HG02870 (cell line): ENCODE measurements at regions not wholly inside any gene's neighbourhood (a gene's known extent, or its start where the extent isn't known, plus 50 kb on each side); places are given as distances from the start of the nearest gene placed in this dataset.
"Not testable (repeated sequence)": the region's sequence is repeated elsewhere in the genome, so short reads cannot be mapped to it uniquely, and the experiment has no call there.

Source experiments
- ATAC-seq: cut with Tn5 transposase; IDR thresholded peaks from one replicate; pipeline ENCODE4 v1.9.1; 2021; ENCODE audit warnings: mild to moderate bottlenecking, moderate library complexity; ENCODE audit not compliant: unreplicated experiment

DNA sequence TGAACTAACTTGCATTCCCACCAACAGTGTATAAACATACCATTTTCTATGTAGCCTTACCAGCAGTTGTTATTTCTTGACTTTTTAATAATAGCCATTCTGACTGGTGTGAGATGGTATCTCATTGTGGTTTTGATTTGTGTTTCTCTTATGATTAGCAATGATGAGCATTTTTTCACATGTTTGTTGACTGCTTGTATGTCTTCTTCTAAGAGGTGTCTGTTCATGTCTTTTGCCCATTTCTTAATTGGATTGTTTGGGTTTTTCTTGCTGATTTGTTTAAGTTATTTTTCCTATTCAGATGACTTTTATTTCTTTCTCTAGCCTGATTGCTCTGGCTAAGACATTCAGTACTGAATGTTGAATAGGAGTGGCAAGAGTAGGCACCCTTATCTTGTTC lies 230.3 kb downstream of the DAD1 start:
- no peak for ATAC-seq

DNA sequence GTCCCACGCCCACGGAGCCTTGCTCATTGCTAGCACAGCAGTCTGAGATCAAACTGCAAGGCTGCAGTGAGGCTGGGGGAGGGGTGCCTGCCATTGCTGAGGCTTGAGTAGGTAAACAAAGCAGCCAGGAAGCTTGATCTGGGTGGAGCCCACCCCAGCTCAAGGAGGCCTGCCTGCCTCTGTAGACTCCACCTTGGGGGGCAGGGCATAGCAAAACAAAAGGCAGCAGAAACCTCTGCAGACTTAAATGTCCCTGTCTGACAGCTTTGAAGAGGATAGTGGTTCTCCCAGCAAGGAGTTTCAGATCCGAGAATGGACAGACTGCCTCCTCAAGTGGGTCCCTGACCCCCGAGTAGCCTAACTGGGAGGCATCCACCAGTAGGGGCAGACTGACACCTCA lies 239.7 kb downstream of the DAD1 start:
- not testable (repeated sequence) for ATAC-seq

DNA sequence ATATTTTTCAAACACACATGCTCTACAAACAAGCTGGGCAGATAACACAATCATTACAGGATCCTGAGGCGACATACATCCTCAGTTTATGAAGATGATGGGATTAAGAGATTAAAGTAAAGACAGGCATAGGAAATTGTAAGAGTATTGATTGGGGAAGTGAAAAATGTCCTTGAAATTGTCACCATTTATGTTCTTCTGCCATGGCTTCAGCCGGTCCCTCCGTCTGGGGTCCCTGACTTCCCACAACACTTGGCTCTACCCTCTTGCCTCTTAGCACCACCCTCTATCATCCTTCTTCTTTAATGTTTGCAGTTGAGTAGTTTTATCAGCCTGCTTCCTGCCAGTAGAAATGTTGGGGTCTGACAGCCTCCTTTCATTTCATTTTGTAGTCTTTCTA lies 244.4 kb downstream of the DAD1 start:
- ATAC-seq = no peak

DNA sequence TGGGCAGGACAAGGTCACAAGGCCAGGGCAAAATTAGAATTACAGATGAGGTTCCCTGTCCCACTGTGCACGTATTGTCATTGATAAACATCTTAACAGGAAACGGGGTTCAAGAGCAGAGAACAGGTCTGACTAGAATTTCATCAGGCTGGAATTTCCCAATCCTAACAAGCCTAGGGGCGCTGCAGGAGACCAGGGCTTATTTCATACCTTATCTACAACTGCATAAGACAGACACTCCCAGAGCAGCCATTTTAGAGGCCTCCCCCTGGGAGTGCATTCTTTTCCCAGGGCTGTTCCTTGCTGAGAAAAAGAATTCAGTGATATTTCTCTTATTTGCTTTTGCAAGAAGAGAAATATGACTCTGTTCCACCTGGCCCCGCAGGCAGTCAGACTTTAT lies 244.8 kb downstream of the DAD1 start:
- ATAC-seq = not testable (repeated sequence)

DNA sequence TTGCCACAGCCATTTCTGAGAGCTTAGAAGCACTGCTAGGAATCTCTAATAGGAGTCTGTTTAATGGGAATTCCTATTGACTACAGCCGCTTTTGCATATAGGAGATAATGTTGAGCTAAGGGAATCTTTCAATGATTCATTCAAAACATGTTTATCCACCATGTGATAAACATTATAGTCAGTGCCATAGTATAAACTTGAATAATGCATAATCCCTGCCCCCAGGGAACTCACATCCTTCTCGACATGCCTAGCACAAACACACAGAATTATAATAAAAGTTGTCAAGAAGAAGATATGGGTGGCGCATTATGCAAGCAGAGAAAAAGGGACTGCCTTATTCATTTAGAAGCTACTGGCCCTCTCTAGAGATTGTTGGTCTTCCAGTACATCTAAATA lies 248.0 kb downstream of the DAD1 start:
- no peak for ATAC-seq

DNA sequence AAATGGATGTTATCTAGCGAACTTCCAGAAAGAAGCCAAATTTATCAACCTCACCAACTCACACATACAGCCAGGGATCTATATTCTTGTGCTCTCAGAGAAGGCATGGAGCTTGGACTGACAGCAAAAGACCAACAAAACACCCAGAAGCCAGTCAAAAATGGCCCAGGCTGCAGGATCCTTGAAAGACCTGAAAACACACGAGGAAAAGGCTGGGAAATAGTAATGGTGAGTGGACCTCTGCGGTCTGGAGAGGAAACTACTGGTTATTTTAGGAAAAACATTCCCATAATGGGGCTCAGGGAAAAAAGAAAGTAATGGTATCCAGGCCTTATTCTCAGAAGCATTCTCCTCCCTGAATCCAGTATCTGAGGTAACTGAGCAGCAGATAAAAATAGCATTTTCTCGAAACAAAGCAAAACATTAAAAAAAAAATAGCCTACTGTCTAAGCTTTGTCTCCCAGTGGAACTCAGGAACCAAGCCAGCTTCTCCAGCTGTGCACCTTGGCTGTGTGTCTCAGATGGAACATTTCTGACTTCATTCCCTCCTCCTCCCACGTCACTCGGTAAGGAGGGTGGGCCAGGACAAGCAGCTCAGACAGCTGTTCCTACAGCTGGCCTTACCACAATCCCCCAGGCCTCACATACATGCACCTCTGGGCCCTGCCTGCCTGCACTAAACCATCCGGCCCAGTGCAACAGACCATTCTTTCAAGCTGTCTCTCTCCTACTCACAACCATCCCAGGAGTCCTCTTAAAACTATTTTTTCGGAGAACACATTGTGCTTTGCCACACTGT lies 249.9 kb downstream of the DAD1 start:
- no peak for ATAC-seq

DNA sequence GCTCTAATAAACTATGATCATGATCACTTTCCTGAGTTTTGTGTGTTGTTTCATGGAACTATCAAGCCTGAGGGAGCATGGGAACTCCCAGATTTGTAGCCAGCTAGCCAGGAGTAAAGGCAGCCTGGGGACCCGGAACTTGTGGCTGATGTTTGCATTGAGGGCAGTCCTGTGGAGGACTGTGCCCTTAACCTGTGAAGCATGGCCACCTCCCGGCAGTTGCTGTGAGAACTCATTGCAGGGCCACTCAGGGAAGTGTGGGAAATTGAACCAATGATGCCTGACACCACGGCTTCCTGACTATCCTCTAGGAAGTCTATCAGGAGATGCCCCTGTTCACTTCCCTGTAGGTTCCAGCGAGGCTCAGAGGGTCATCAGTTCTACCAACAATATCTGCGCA lies 250.6 kb downstream of the DAD1 start:
- no peak for ATAC-seq

DNA sequence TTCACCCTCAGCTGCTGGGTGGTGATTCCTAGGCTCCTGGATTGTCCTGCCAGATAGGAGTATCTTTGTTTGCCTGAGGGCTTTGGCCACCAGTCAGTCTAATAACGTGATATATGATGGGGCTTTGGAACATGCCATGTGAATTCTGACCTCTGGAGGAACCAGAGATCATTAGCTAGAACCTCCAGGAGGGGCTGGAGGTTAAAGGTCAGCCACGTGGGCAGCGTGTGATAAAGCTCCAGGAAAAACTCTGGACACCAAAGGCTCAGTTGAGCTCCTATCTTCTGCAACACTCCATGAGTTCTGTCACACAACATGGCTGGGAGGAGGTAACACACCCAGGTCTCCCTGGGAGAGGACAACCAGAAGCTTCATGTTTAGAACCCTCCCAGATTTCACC lies 251.1 kb downstream of the DAD1 start:
- ATAC-seq = no peak

DNA sequence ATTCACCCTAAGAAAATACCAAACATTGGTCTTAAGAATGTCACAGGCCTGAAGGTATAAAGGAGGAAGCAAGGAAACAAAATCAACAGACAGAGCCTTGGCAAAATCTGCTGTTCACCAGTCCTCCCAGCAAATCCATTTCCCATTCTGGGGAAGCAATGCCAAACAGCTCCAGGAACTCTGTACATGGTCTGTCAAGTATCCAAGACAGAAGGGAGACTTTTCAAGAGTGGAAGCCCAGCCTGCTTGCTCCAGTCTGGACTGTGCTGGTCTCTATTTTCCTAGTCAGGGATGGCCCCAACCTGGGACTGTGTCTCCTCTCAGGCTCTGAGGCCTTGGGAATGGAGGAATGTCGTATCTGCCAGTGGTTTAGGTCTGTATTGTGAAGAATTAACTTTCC lies 251.5 kb downstream of the DAD1 start:
- no peak for ATAC-seq

DNA sequence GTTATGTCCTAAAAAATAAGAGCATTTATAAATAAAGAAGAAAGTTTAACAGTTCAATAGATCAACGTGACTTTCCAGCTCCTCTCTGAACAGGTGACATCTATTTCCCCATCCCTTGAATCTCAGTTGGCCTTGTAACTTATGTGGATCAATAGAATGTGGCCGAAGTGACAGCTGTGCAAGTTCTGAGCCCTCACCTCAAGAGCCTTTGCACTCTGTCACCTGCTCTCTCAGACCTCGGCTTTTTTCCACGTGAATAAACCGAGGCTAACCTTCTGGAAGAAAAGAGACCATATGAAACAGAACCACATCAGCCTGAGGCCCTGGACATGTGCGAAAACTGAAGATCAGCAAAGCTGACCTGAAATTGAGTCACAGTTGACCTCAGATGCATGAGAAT lies 253.0 kb downstream of the DAD1 start:
- ATAC-seq = no peak

DNA sequence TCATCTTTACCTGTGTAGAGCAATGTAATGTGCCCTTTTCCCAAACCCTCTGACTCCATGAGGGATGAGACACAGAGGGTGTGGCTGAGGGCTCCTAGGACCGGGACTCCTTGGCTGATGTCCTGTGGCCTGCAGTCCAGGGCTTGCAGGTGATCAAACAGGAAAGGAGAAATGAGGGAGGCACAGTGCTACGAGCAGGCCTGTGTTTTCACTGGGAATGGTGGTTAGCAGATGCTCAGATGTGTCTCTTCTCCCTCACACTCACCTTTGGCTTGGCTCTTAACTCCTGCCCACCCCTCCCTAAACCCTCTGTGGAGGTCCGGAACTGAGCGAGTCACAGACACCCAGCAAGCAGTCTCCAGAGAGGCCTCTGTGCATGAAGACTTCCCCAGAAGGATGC lies 254.4 kb downstream of the DAD1 start:
- ATAC-seq = no peak

DNA sequence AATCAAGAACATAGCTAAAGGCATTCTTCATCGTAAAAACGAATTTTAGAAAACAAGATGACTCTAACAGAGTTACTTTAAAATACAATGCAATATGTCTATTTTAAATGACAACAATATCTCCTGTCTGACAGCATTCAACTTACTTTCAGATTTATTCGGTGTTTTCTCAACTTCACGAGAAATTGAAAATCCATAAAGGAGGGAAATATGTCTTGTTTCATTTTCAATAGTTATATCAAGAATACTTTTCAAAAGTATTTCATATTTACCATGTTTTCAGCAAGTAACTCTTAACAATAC lies 254.8 kb downstream of the DAD1 start:
- ATAC-seq = no peak

DNA sequence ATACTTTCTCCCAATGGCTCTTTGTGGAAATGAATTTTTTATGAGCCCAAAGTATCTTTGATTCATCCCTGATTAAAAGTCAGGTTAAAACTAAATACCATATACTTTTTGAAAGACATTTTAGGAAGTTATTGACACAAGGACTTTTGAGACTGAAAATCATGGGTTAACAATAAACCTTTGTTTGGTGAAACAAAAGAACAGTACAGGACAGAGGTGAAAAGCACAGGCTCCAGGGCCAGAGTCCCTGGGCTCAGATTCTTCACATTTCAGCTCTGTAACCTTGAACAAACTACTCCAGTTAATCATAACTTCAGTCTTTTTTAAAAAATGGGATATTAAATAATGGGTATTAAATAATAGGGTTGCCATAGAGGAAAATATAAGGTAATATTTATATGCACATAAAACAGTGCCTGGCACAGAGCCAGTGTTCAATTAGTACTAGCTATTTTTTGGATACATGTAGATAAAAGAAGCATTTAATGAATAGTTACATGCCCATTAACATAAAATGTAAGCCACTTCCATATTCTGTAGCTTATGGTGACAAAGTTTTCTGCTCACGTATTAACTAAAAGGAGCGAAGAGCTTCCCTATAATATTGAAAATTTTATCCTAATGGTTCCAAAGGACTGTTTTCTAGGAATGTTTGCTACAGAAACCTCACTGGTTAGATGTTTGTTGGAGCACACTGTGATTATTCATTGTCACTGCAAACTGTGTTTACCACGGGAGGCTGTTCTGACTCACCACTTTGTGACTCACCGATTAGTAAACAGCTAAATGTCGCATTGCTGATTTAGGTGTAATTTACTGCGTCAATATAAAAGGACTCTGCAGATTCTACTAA lies 255.4 kb downstream of the DAD1 start:
- ATAC-seq = no peak

DNA sequence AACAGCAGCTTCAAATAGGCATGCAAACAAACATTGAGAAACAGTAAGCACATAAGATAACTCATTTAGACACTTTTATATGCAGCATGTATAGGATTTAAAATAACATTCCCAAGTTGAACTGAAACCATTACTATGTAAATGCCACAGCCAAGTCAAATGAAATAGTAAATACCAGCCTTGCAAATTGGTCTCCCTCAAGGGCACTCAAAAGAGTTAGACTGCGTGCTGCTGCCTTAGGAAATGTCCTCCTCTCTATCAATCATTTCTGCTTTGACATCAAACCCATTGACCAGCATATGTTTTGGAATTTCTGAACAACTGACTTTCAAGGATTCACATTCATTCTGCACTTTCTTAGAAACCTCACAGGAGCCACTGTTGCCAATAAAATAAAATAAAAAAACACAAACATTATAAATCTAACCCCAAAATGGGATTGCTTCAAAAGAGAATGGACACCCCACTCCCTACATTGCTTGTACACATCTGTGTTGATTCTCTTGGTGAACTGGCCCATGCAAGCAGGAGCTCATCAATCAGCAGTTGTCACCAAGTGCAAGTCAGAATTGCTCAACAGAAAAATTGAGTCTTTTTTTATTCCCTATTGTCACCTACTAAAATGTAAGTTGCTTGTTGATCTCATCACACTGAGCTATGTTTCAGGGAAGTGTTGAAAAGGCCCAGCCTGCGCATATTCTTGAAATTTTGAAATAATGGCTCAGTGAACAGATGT lies 256.2 kb downstream of the DAD1 start:
- ATAC-seq = no peak

DNA sequence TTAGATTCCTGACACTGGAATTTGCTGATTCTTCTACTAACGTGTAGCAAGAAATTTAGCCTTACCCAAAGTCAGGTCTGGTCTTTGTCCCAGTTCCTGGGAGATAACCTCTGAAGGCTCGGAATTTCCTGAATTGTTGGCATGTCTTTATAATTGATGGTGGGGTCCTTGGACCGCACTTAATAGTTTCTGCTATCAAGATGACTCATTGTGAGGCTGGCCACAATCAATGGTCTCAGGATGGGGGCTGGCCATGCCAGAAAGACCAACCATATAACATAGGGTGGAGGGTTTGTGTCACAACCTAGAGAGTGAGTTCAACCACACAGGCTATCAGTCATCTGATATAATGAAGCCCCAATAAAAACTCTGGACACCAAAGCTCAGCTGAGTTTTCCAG lies 259.7 kb downstream of the DAD1 start:
- ATAC-seq = no peak

DNA sequence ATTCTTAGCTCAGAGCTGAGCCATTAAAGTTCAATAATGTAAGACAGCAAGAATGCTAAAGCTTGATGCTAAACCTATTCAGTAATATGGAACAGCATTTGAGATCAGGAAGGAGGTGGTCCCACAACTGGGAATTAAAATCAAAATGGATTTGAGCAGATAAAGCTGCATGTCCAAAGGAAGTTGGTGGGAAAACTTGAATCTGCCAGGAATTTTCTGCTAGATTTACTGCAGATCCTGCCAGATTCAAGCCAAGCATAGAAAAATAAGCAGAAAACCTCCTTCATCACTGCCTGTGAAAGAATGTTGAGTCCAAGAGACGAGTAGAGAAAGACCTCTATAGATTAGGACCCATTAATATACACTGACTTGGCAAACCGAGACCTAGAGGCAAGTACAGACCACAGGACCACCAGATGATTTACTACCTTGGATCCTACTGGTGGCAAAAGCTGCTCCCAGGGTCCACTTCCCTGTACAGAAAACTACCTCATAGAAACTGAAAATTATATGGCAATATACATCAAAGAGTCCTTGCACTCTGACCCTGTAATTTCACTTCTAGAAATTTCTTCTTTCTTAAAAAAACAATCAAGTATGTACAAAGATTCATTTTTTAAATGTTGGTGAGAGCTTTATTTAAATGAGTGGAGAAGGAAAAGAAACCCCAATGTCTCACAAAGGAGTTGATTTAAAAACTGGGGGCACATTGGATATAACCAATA lies 263.2 kb downstream of the DAD1 start:
- ATAC-seq = no peak

DNA sequence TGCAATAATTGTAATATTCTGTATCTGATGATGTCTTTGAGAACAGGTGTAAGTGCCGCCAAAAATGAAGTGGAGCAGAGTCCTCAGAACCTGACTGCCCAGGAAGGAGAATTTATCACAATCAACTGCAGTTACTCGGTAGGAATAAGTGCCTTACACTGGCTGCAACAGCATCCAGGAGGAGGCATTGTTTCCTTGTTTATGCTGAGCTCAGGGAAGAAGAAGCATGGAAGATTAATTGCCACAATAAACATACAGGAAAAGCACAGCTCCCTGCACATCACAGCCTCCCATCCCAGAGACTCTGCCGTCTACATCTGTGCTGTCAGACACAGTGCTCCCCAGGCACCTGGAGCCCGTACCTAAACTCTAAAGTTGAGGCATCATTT lies 268.7 kb downstream of the DAD1 start:
- no peak for ATAC-seq

DNA sequence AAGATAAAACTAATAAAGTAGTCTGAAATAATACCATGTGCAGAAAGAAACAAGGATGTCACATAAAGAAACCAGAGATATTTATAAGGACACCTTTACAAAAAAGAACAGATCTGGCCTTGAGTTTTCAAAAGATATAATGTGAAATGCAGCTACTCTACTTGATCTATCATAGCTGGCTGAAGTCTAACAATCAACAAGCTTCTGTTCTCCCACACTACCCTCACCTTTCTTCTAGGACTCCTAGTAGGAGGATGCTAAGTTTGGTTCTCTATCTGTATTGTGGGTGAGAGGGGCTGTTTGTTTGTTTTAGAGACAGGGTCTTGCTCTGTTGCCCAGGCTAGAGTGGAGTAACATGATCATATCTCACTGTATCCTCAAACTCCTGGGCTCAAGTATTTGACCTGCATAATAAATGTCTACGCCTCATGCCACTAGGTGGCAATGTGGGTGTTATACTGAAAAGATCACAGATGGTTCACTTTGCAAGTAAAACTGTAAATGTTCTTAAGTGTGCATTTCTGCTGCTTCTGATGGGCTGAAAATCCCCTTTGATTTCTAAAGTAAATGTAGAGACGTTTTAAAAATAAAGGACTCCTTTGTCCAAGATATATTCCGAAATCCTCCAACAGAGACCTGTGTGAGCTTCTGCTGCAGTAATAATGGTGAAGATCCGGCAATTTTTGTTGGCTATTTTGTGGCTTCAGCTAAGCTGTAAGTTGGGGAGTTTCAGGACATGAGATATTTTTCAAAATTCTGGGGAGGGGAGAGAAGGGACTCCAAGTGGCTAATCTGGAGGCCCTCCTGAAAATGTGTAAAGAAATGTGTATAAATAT lies 269.3 kb downstream of the DAD1 start:
- ATAC-seq = no peak

DNA sequence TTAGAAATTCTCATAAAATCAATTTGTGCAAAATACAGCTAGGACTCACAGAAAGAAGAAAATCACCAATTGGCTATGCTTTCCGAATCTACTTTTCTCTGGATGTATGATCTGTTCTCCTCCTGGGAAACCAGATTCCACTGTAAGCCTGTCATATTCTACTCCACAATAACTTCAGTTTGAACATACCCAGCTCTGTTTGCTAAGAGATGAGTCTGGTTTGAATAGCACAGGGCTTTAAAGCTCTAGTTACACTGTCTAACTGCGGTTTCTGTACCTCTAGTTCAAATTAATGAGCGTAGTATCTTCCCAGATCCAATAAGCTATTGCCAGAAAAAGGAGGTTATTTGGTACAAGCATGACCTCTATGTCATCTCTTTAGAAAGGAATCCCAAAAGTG lies 270.1 kb downstream of the DAD1 start:
- ATAC-seq = no peak

DNA sequence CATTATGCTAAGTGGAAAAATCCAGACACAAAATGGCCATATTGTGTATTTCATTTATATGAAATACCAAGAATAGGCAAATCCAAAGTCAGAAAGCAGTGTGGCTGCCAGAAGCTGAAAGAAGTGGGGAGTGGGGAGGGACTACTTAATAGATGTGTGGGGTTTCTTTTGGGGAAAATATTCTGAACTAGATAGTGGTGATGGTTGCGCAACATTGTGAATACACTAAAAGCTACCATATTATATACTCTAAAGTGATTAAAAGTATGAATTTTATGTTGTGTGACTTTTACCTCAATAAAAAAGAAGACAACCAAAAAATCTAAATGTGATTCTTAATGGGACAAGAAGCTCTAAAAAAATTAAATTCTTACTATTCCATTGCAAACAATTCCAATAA lies 272.6 kb downstream of the DAD1 start:
- no peak for ATAC-seq
